HL-60 (cell line): ENCODE measurements at regions not wholly inside any gene's neighbourhood (a gene's known extent, or its start where the extent isn't known, plus 50 kb on each side); places are given as distances from the start of the nearest gene placed in this dataset.

Experiments used
- CTCF ChIP-seq: IDR thresholded peaks from one replicate; pipeline ENCODE4 v1.5.1; 2011; ENCODE audit warnings: low read length, control low read depth, inconsistent platforms; ENCODE audit not compliant: insufficient read depth
- GABPA ChIP-seq: IDR thresholded peaks from 2 replicates; pipeline ENCODE4 v1.6.1; 2012; ENCODE audit warnings: low read depth
- POLR2AphosphoS5 ChIP-seq: IDR thresholded peaks from 2 replicates; pipeline ENCODE4 v1.6.1; 2012; ENCODE audit warnings: low read depth
- REST ChIP-seq: IDR thresholded peaks from 2 replicates; pipeline ENCODE4 v1.6.1; 2012; ENCODE audit warnings: low read depth; ENCODE audit not compliant: insufficient replicate concordance
- SPI1 ChIP-seq: IDR thresholded peaks from 2 replicates; pipeline ENCODE4 v1.6.1; 2012; ENCODE audit warnings: low read depth, mild to moderate bottlenecking, borderline replicate concordance

- TF ChIP-seq CTCF (no peak), POLR2AphosphoS5 (no peak), SPI1 (no peak), REST (no peak), GABPA (no peak)
Measured at GRCh38 chr10:121338206-121338980, 259.9 kb downstream of the FGFR2 start.
